Anterior cingulate cortex (tissue), 58 donors: ENCODE measurements at regions not wholly inside any gene's neighbourhood (a gene's known extent, or its start where the extent isn't known, plus 50 kb on each side); places are given as distances from the start of the nearest gene placed in this dataset.
"Not testable (repeated sequence)": the region's sequence is repeated elsewhere in the genome, so short reads cannot be mapped to it uniquely, and the experiment has no call there.

Experiments used
- DNase-seq, 58 donors: peaks; one replicate each; lab custom pipeline; 2025; lab: John Stamatoyannopoulos, UW

GRCh38 chr11:134950692-134951304 lies 538.8 kb upstream of the B3GAT1 start:
- DNase-seq, result no peak

- peak in 3 of 58 donors; percentile 6 to 39 (median 26) for DNase-seq
These were observed 537.4 kb upstream of the B3GAT1 start for GRCh38 chr11:134949121-134950090.

- no peak for DNase-seq
These were observed 535.5 kb upstream of the B3GAT1 start for GRCh38 chr11:134947556-134947955.

GRCh38 chr11:134945993-134946392 lies 534.0 kb upstream of the B3GAT1 start:
- DNase-seq, result no peak

- DNase-seq, result no peak
These were observed 532.9 kb upstream of the B3GAT1 start for GRCh38 chr11:134944986-134945385.

DNA sequence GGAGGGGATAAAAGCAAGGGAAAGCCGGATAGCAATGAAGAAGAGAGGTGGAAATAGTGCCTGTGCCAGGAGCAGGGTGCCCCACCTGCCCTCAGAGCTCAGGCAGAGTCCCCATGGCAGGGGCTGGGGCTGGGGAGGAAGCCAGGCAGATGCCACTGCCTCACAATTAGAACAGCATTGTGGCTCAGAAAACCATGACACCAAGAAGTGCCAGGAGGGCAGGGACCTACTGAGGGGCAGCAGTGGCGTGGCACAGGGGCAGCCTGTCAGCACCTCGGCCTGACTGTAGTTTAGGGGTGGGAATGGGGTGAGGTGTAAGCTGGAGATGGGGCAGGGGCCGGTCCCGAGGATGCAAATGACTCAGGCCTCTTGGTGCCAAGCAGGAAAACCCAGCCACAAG lies 532.1 kb upstream of the B3GAT1 start:
- no peak for DNase-seq

- no peak for DNase-seq
These were observed 531.5 kb upstream of the B3GAT1 start for GRCh38 chr11:134943544-134943943.

DNA sequence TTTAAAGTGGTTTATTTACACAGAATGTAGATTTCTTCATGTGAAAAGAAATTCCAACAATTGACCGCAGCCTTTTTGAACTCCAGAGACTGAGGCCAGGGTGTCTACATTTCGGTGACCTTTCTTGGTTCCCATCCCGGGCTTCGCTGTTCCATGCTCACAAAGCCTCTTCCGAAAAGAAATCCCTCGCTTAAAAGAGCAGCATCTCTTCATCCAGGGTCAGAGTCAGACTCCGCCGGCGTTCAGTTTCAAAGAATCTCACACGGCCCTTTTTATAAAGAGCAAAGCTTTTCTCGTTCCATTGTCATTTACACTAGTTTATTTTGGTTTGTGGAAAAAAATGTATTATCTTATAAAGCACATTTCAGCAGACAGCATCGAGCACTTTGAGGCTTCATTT lies 530.6 kb upstream of the B3GAT1 start:
- no peak for DNase-seq

GRCh38 chr11:134941936-134942600 lies 530.0 kb upstream of the B3GAT1 start:
- peak in 7 of 58 donors; percentile 7 to 40 (median 14) for DNase-seq

DNA sequence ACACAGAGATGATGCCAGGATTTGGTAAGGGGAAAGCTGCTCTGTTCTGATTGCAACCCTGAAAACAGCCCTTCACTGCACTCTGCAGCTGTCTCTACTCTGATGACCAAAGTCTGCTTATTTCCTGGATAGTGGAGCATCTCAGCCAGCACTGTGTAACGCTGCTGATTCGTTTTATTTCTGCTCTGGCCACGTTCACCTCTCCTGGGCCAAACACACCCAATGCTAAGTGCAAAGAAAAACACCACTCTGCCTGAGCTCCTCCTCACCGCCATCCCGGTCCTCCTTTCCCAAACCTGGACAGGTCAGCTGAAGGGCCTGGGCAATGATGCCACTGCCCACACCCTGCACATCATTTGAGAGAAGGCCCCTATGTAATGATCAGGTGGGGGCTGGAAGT lies 529.3 kb upstream of the B3GAT1 start:
- DNase-seq, result no peak

DNA sequence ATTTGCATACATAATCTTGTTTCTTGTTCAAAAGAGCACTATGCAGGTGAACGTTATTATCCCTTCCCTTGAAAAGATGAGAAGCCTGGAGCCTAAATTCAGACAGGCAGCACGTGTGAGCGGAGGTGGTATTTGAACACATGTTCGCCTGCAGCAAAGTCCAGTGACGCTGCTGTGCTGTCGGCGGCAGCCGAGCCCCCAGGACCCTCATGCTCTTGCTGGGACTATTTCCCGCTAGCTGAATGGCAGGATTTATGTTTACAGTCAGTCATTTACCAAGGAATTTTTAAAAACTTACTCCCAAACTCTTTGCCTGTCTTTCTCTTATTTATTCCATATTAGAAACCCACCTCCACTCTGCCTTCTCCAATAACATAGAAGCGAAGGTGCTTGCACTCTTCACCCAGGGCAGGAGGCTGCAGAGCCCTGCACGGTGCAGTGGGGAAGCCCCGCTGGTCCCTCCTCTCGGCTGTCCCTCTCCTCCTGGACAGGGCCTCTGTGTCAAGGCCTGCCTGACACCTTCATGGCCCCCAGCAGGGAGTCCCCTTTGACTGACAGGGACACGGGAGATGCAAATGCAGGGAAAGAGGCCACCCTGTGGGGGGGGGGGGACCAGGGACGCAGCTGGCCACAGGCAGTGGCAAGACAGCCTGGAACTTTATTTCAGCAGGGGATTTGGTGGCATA lies 528.5 kb upstream of the B3GAT1 start:
- DNase-seq, result no peak

DNA sequence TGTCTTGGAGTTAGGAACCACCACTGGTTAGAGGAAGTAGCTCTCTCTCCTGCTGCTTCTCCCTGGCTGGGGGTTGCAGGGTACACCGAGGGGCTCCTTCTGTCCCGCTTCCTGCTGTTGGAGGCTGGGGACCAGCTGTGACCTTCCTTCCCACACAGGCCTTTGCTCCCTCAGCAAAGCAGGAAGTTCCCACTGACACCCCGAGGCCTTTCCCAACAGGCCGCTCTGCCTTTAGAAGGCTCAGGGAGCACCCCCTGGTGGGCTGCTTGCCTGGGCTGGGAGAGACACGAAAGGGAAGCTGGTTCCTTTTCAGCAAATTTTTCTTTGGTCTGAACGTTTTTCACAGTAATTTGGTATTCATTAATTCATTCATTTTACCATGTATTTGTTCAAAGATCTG lies 527.9 kb upstream of the B3GAT1 start:
- DNase-seq, result peak in 1 of 58 donors; percentile 11

DNA sequence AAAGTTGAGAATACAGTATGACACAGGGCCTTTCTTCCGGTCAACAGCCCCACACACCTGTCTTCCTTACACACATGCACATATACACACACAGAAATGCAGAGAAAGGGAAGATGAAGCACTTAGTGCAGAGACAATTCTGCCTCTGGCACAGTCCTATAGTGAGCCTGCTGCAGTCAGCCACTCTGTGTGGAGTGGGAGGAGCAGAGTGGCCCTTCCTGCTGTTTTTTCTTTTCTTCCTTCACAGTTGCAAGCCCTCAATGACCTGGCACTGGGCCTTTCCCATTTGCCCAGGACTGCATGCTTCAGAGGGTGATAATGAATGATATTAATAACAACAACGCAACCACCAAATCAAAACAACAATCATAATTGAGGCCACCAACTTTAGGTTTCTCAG lies 527.0 kb upstream of the B3GAT1 start:
- DNase-seq, result no peak

- no peak for DNase-seq
These were observed 526.2 kb upstream of the B3GAT1 start for GRCh38 chr11:134938212-134938611.

DNA sequence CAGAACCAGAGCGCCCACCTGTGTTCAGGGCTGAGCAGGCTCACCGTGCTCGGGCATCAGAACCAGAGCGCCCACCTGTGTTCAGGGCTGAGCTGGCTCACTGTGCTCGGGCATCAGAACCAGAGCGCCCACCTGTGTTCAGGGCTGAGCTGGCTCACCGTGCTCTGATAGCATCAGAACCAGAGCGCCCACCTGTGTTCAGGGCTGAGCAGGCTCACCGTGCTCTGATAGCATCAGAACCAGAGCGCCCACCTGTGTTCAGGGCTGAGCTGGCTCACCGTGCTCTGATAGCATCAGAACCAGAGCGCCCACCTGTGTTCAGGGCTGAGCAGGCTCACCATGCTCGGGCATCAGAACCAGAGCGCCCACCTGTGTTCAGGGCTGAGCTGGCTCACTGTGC lies 525.2 kb upstream of the B3GAT1 start:
- DNase-seq, result not testable (repeated sequence)

DNA sequence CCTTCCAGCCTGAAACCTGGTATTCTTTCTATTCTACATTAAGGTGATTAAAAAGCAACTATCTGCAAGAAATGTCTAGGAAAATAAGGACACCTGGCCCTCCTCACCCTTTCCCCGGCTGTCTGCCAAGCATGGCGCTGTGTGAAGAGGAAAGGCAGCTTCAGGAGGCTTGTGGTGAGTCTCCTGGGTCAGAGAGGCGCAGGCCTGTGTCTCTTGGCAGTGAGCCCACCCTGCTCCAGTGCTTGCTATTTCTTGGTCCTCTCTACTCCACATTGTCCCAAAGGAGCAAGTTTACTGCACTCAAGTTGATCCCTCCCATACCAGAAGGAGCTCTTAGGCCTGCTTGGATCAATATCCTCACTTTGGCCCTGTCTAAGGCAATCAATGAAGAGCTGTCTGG lies 520.7 kb upstream of the B3GAT1 start:
- no peak for DNase-seq

DNA sequence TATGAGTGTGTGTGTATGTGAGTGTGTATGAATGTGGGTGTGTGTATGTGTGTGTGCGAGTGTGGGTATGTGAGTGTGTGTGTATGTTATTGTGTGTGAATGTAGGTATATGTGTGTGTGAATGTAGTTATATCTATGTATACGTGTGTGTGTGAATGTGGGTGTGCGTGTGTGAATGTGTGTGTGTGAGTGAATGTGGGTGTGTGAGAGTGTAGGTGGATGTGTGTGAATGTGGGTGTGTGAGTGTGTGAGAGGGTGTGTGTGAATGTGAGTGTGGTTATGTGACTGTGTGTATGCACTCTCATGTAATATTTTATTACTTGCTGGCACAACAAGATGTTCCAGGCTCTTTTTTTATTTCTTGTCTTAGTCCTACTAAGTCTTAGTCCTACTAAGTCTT lies 513.4 kb upstream of the B3GAT1 start:
- DNase-seq, result no peak

GRCh38 chr11:134923441-134923840 lies 511.4 kb upstream of the B3GAT1 start:
- DNase-seq, result no peak

DNA sequence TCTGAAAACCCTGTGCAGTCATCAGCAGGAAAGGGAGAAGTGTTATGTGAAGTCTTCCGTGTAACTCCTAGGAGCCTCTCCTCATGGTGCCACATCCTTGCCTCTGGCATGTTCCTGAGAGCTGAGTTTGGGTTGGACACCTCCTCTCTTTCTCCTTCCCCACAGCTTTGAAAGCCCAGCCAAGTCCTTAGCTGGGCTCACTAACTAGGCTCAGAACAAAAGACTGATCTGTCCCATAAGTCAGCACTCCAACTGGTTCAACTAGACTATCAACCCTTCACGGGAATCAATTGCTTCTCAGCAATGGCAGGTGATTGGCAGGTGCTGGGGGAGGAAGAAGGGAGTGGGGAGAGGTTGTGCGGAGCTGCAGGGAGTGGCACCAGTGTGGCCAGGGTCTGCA lies 509.9 kb upstream of the B3GAT1 start:
- DNase-seq, result no peak

DNA sequence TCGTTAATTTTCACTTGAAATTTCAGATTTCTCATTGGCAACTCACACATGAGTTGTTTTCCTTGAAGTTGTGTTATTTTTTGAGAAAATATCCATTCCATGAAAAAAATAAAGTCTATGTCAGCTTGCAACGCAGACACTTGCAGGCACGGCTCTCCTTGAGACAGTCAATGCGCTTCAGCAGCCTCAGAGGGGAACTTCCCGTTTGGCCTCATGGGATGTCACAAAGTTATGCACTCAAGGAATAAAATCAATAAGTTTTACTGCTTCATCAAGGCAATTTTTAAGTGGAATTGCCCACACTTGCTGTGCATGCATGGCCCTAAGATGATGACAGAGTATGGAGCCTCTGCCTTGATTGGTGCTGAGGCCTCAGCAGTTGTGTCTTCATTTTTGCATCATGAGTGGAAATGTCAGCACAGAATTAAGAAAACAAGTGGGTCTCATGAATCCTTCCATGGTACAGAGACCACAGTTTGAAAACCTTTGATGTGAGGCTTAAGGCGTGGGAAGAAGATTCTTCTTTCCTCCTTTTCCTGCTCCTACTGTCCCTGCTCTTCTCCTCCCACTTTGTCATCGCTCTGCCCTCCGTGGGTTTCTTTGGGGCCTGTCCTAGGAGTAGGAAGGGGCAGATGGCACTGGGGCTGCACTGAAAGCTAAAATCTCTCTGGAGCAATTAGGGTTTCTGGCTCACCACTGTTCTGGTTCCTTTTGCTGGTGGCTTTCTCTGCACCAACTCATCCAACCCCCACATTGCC lies 509.0 kb upstream of the B3GAT1 start:
- DNase-seq, result no peak
